CD4-positive, alpha-beta T cell treated with Interleukin-1 beta for 1 hour (primary cell): ENCODE measurements at regions not wholly inside any gene's neighbourhood (a gene's known extent, or its start where the extent isn't known, plus 50 kb on each side); places are given as distances from the start of the nearest gene placed in this dataset.

Experiments used
- DNase-seq, 2 donors: peaks; one replicate each; pipeline ENCODE4 v3.0.0-alpha.2; 2020 to 2022

DNA sequence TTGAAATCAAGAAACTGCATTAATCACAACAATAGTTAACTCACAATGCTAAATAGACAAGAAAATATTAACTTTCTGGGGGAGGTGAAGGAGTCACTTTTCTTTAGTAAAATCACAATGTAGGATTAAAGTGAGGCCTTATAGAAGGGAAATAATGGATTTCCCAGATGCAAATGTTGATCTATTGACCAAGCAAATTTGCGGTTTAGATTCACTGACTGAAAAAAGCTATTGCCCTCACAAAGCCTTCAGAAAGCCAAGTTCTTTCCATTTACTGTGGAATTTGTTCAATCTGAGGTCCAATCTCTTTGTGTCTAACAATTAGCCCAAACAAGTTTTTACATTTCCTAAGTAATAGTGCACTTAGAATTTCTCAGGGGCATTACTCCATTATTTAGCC is 95.1 kb upstream of the PTCHD4 start:
- no peak for DNase-seq

GRCh38 chr6:48200869-48201390 is 89.9 kb upstream of the PTCHD4 start:
- DNase-seq: no peak

DNA sequence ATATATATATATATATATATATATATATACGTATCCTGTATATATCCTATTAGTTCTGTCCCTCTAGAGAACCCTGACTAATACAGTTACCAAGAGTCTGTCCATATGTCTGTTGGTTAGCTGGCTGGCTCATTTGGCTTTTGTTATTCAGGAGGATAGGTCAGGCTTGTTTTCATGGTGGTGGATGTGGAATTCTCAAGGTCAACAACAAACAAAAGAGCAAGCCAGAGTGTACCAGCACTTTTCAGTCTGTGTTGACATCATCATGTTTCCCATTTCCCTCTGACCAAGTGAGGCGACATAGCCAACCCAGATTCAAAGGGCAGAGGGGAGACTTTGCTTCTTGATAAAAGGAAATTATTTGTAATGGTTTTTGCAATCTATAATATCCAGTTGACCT is 88.5 kb upstream of the PTCHD4 start:
- DNase-seq: no peak

- no peak for DNase-seq
Measured at GRCh38 chr6:48197941-48198340, 86.9 kb upstream of the PTCHD4 start.

DNA sequence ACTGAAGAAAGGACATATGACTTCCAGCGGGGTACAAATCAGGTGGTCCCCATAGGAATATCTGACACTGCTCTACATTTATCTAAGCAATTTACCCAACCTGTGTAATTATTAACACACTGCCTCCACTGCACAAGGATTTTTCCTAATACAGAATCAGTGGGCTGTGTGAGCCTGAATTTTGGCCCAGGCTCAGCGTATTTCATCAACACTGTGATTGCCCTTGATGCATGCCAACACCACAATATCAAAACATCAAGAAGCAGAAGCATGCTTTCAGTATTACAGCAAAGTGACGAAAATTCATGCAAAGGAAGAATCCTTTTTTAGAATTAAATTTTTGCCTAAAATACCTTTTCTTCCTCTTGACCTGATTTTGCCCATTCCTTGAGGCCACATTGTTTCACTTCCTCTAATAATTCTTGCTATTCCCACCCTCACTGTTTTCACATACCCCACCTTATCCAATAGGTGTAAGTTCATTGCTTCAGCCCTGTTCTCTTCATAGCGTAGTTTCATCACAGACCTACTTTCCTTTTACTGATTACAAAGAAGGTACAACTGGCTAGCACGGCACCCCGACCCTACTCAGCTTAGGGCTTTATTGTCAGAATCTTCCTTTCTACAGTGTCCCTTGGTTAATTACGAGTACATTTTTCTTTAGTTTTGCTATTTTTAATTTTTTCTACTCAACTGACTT is 83.7 kb upstream of the PTCHD4 start:
- no peak for DNase-seq

GRCh38 chr6:48188158-48188557 is 77.2 kb upstream of the PTCHD4 start:
- DNase-seq: no peak

GRCh38 chr6:48186746-48187145 is 75.7 kb upstream of the PTCHD4 start:
- no peak for DNase-seq

GRCh38 chr6:48184648-48185047 is 73.7 kb upstream of the PTCHD4 start:
- DNase-seq: no peak

DNA sequence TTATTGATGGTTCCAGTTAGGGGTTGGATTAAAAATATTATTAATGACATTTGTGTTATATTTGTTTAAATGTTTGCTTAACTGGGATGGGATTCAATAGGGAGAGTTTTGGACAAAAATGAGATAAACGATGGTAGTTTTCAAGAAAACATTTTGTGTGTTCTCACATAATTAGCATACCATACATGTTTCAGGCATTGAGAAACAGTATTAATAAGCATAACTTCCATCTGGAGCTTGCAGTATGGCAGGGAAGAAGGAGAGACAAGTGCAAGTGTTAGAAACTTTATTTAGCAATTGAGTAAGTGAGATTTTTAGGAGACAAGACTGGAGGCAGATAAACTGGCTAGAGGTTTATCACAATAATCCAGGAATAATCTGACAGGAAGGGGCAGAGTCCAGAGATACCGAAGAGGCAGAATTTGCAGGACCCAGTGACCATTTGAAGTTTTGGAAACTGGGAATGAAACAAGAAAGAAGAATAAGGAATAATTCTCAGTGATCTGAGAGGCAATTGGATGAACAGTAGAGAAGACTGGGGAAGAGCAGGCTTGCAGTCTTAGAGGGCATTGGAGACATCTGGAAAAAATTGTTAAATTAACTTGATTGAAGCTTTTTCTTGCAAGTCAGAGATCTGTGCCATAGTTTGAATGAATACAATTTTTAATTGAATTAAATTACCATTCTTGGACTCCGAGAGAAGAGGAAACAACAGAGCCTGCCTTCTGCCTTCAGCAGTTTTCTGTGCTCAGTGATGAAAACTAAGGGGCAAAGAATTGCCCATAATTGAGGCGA is 73.0 kb upstream of the PTCHD4 start:
- DNase-seq: no peak

GRCh38 chr6:48183178-48183577 is 72.2 kb upstream of the PTCHD4 start:
- no peak for DNase-seq

- no peak for DNase-seq
Measured at GRCh38 chr6:48178700-48179099, 67.7 kb upstream of the PTCHD4 start.

DNA sequence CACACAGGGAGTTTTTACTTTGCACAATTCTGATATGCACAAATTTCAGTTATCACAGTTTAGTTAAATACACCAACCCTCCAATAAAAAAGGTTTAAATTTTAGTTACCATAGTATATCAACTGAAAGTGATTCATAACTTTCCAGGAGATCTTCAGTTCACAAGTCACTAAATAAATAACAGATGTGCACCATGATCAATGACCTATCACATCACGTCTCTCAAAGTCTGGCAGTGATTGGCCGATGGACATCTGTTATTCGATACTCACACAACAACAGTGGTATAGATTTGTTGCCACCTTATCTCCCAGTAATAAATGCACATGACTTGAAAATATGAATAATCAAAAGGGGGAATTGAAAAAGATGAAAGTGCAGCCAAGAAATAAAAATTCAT is 66.8 kb upstream of the PTCHD4 start:
- no peak for DNase-seq

GRCh38 chr6:48176645-48177308 is 65.8 kb upstream of the PTCHD4 start:
- DNase-seq: no peak

GRCh38 chr6:48169635-48170034 is 58.6 kb upstream of the PTCHD4 start:
- DNase-seq: no peak
